Fibroblast of lung (primary cell): ENCODE measurements at regions not wholly inside any gene's neighbourhood (a gene's known extent, or its start where the extent isn't known, plus 50 kb on each side); places are given as distances from the start of the nearest gene placed in this dataset.

Source experiments
- DNase-seq, 2 donors: peaks; one replicate each; pipeline versions ENCODE4 v3.0.0 to v3.0.0-alpha.2; 2010; ENCODE audit warnings: low read depth in 2 of 2
- H2AFZ ChIP-seq: 2 replicates; pipeline ENCODE4 v1.5.1; 2012; ENCODE audit warnings: low read length, control low read depth, inconsistent platforms
- H3K27ac ChIP-seq: 2 replicates; pipeline ENCODE4 v1.5.1; 2011; ENCODE audit warnings: low read length, control low read depth; ENCODE audit not compliant: insufficient read depth
- H3K27me3 ChIP-seq: 2 replicates; pipeline ENCODE4 v1.5.1; 2011; ENCODE audit warnings: mild to moderate bottlenecking, low read length; ENCODE audit not compliant: control insufficient read depth, insufficient read depth
- H3K36me3 ChIP-seq: 2 replicates; pipeline ENCODE4 v1.5.1; 2011; ENCODE audit warnings: low read length; ENCODE audit not compliant: control insufficient read depth, insufficient read depth
- H3K4me1 ChIP-seq: 2 replicates; pipeline ENCODE4 v1.5.1; 2011; ENCODE audit warnings: low read length; ENCODE audit not compliant: control insufficient read depth, insufficient read depth; ENCODE audit errors: extremely low read depth
- H3K4me2 ChIP-seq: 2 replicates; pipeline ENCODE4 v1.5.1; 2011; ENCODE audit warnings: low read length, control low read depth; ENCODE audit not compliant: insufficient read depth; ENCODE audit errors: extremely low read depth
- H3K4me3 ChIP-seq, 4 experiments: fragments of 200-600 bp in 1 of 4; sonication (generic) in 1 of 4; replicated peaks in 1 of 4; 2 replicates each; pipeline ENCODE4 v1.5.1; 2011 to 2016; ENCODE audit warnings: low read length in 4 of 4, low read depth in 3 of 4, mild to moderate bottlenecking in 3 of 4, control low read depth in 2 of 4, inconsistent platforms in 1 of 4, mixed read lengths in 1 of 4; ENCODE audit not compliant: insufficient read depth in 1 of 4; ENCODE audit errors: control extremely low read depth in 1 of 4
- H3K79me2 ChIP-seq: 2 replicates; pipeline ENCODE4 v1.5.1; 2012; ENCODE audit warnings: mild to moderate bottlenecking, low read length, inconsistent platforms; ENCODE audit not compliant: control insufficient read depth, insufficient read depth
- H3K9ac ChIP-seq: 2 replicates; pipeline ENCODE4 v1.5.1; 2011; ENCODE audit warnings: mild to moderate bottlenecking, low read length, control low read depth; ENCODE audit not compliant: insufficient read depth
- H3K9me3 ChIP-seq: 2 replicates; pipeline ENCODE4 v1.5.1; 2012; ENCODE audit warnings: low read depth, low read length; ENCODE audit not compliant: control insufficient read depth, insufficient read depth
- H4K20me1 ChIP-seq: 2 replicates; pipeline ENCODE4 v1.5.1; 2011; ENCODE audit warnings: low read length; ENCODE audit not compliant: control insufficient read depth, insufficient read depth; ENCODE audit errors: extremely low read depth
- CTCF ChIP-seq, 2 donors: IDR thresholded peaks in 1 of 2; conservative IDR thresholded peaks in 1 of 2; 1 replicate in 1 of 2; 2 replicates in 1 of 2; pipeline ENCODE4 v1.5.1; 2011 to 2012; ENCODE audit warnings: low read length in 2 of 2, control low read depth in 1 of 2, inconsistent platforms in 1 of 2, low read depth in 1 of 2, mild to moderate bottlenecking in 1 of 2
- EZH2 ChIP-seq: IDR thresholded peaks from 2 replicates; pipeline ENCODE4 v1.5.1; 2012; ENCODE audit warnings: low read length, control low read depth, mild to moderate bottlenecking; ENCODE audit errors: missing control alignments

GRCh38 chr2:193868833-193869232 is 1674.1 kb upstream of the TMEFF2 start:
- Histone ChIP-seq H3K36me3 (no peaks in the 10 kb centered on the region), H3K27me3 (no peaks in the 10 kb centered on the region), H3K4me3 (no peak overlapping the region), H3K9me3 (no peaks in the 10 kb centered on the region), H3K9ac (no peak overlapping the region), H4K20me1 (no peaks in the 10 kb centered on the region), H3K27ac (no peak overlapping the region), H3K79me2 (no peaks in the 10 kb centered on the region), H2AFZ (no peak overlapping the region), H3K4me1 (no peaks in the 10 kb centered on the region), H3K4me2 (no peak overlapping the region)
- DNase-seq, result no peak
- TF ChIP-seq EZH2 (no peak), CTCF (conservative IDR thresholded peaks at IDR 0.05 in 1 of 2, IDR thresholded peaks at IDR 0.05 in 1 of 2; ENCODE audit: low read depth in 1 of 2, low read length in 2 of 2) (no peak)

DNA sequence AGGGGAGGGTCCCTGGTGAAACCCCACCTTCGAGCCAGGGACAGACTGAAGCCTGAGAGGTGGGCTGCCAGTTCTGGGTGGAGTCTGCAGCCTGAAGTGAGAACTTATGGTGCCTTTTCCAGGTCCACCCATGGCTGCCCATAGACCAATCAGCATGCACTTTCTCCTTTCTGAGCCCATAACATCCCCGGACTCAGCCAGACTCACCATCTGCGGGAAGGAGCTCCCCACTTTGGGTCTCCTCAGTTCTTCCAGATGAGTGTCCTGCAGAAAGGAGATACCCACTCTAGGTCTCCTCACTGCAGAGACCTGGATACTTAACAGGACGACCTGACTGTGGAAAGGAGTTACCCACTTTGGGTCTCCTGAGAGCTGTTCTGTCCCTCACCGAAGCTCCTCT is 1673.4 kb upstream of the TMEFF2 start:
- Histone ChIP-seq H2AFZ (no peak overlapping the region), H3K79me2 (no peaks in the 10 kb centered on the region), H3K4me2 (no peak overlapping the region), H4K20me1 (no peaks in the 10 kb centered on the region), H3K4me3 (no peak overlapping the region), H3K27me3 (no peaks in the 10 kb centered on the region), H3K27ac (no peak overlapping the region), H3K9me3 (no peaks in the 10 kb centered on the region), H3K4me1 (no peaks in the 10 kb centered on the region), H3K36me3 (no peaks in the 10 kb centered on the region), H3K9ac (no peak overlapping the region)
- no peak for TF ChIP-seq CTCF (conservative IDR thresholded peaks at IDR 0.05 in 1 of 2, IDR thresholded peaks at IDR 0.05 in 1 of 2; ENCODE audit: low read depth in 1 of 2, low read length in 2 of 2)
- no peak for TF ChIP-seq EZH2
- no peak for DNase-seq

DNA sequence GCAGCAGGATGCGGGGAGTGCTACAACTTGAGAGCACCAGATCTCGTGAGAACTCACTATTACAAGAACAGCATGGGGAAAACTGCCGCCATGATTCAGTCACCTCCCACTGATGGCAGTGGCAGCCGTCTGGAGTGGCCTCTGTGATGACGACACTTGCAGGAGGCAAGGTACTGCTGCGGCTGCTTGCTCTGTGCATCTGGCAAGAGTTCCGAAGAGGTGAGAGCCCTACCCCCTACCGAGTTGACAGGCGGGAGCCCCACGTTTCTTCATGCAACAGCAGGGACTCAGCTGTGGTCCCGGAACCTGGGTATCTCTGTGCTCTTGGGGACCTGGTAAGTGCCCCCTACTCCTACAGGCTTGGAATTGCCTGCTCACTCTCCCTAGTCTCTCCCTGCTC is 1672.7 kb upstream of the TMEFF2 start:
- no peak for DNase-seq
- H3K9me3 ChIP-seq, result no peaks in the 10 kb centered on the region
- H3K27me3 ChIP-seq, result no peaks in the 10 kb centered on the region
- H3K4me2 ChIP-seq, result no peak overlapping the region
- H3K4me3 ChIP-seq, result no peak overlapping the region
- H4K20me1 ChIP-seq, result no peaks in the 10 kb centered on the region
- no peak overlapping the region for H2AFZ ChIP-seq
- H3K36me3 ChIP-seq, result no peaks in the 10 kb centered on the region
- no peaks in the 10 kb centered on the region for H3K79me2 ChIP-seq
- no peak overlapping the region for H3K27ac ChIP-seq
- TF ChIP-seq EZH2 (no peak), CTCF (conservative IDR thresholded peaks at IDR 0.05 in 1 of 2, IDR thresholded peaks at IDR 0.05 in 1 of 2; ENCODE audit: low read depth in 1 of 2, low read length in 2 of 2) (no peak)
- H3K9ac ChIP-seq, result no peak overlapping the region
- H3K4me1 ChIP-seq, result no peaks in the 10 kb centered on the region
